Tibial nerve (tissue), 4 donors: ENCODE measurements at regions not wholly inside any gene's neighbourhood (a gene's known extent, or its start where the extent isn't known, plus 50 kb on each side); places are given as distances from the start of the nearest gene placed in this dataset.

Experiments used
- EP300 ChIP-seq, 2 donors: sonication (generic); formaldehyde crosslinking; IDR thresholded peaks; one replicate each; pipeline ENCODE4 v1.6.1; 2017; ENCODE audit warnings: antibody characterized with exemption in 2 of 2, mild to moderate bottlenecking in 1 of 2
- POLR2A ChIP-seq, 2 donors: fragments of 450-650 bp; IDR thresholded peaks; one replicate each; pipeline ENCODE4 v1.6.1; 2017; ENCODE audit warnings: antibody characterized with exemption in 2 of 2, mild to moderate bottlenecking in 2 of 2, moderate library complexity in 2 of 2
- TF ChIP-seq, protein P1 (sequence below), 5 experiments: fragments of 200-600 bp in 3 of 5; fragments of 450-650 bp in 2 of 5; sonication (generic) in 3 of 5; IDR thresholded peaks; one replicate each; pipeline ENCODE4 v1.5.1; 2016 to 2019; ENCODE audit warnings: antibody characterized with exemption in 5 of 5, mild to moderate bottlenecking in 3 of 5, moderate library complexity in 2 of 5

DNA sequence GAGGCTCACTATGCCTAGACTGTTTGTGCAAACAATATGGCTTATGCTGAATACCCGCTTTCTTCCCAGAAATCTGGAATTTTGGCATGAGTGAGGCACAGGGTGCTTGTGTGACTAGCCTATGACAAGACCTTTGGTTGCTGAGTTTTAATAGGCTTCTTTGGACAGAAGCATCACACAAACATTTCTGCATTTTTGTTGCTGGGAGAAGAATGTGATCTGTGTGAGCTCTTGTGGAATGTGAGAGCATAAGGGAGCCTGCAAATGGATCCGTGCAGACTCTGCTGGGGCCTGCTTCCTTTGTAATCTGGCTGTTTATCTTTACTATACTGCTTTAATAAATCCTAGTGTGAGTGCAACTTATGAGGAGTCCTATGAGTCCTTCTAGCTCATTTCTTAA lies 83.0 kb upstream of the ZDHHC17 start:
- TF ChIP-seq, protein P1, sequence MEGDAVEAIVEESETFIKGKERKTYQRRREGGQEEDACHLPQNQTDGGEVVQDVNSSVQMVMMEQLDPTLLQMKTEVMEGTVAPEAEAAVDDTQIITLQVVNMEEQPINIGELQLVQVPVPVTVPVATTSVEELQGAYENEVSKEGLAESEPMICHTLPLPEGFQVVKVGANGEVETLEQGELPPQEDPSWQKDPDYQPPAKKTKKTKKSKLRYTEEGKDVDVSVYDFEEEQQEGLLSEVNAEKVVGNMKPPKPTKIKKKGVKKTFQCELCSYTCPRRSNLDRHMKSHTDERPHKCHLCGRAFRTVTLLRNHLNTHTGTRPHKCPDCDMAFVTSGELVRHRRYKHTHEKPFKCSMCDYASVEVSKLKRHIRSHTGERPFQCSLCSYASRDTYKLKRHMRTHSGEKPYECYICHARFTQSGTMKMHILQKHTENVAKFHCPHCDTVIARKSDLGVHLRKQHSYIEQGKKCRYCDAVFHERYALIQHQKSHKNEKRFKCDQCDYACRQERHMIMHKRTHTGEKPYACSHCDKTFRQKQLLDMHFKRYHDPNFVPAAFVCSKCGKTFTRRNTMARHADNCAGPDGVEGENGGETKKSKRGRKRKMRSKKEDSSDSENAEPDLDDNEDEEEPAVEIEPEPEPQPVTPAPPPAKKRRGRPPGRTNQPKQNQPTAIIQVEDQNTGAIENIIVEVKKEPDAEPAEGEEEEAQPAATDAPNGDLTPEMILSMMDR (IDR thresholded peaks at IDR 0.05) = no peak
- TF ChIP-seq POLR2A (IDR thresholded peaks at IDR 0.05) = no peak
- TF ChIP-seq EP300 (IDR thresholded peaks at IDR 0.05) = no peak
